GM12892 (cell line): ENCODE measurements at regions not wholly inside any gene's neighbourhood (a gene's known extent, or its start where the extent isn't known, plus 50 kb on each side); places are given as distances from the start of the nearest gene placed in this dataset.

Experiments
- POLR2A ChIP-seq: IDR thresholded peaks from 2 replicates; pipeline ENCODE4 v1.6.1; 2011; ENCODE audit warnings: low read depth, low read length, control low read depth
- POLR2AphosphoS5 ChIP-seq: IDR thresholded peaks from 2 replicates; pipeline ENCODE4 v1.6.1; 2011; ENCODE audit warnings: low read depth, low read length, control low read depth

- TF ChIP-seq POLR2A: no peak
- TF ChIP-seq POLR2AphosphoS5: no peak
Measured at GRCh38 chr2:8024506-8024905, 657.4 kb upstream of the ID2 start.
